CD8-positive, alpha-beta memory T cell (primary cell): ENCODE measurements at regions not wholly inside any gene's neighbourhood (a gene's known extent, or its start where the extent isn't known, plus 50 kb on each side); places are given as distances from the start of the nearest gene placed in this dataset.

Experiments used
- CTCF ChIA-PET: fragments of 350-600 bp; sonication (Branson Sonifier 250); formaldehyde crosslinking; loops from one replicate; lab custom pipeline; 2021; ENCODE audit warnings: antibody characterized with exemption; lab: Charles Lee
- POLR2A ChIA-PET: fragments of 350-600 bp; sonication (Branson Sonifier 250); formaldehyde crosslinking; loops from one replicate; lab custom pipeline; 2021; ENCODE audit warnings: antibody characterized with exemption; lab: Charles Lee
- DNase-seq, 5 donors: peaks; one replicate each; pipeline versions ENCODE4 v3.0.0 to v3.0.0-alpha.2; 2020 to 2022; ENCODE audit warnings: mixed read lengths in 1 of 5
- H3K27ac ChIP-seq: one replicate; pipeline ENCODE4 v1.7.0; 2013; ENCODE audit warnings: low read depth, mild to moderate bottlenecking, low read length, moderate library complexity
- H3K27me3 ChIP-seq: 2 replicates; pipeline ENCODE4 v1.7.0; 2013; ENCODE audit warnings: low read length, mild to moderate bottlenecking; ENCODE audit not compliant: insufficient read depth, poor library complexity, severe bottlenecking
- H3K36me3 ChIP-seq: 2 replicates; pipeline ENCODE4 v1.7.0; 2013; ENCODE audit warnings: mild to moderate bottlenecking, low read length, moderate library complexity; ENCODE audit not compliant: insufficient read depth
- H3K4me1 ChIP-seq: 2 replicates; pipeline ENCODE4 v1.7.0; 2013; ENCODE audit warnings: mild to moderate bottlenecking, low read length, moderate library complexity; ENCODE audit not compliant: insufficient read depth
- H3K4me3 ChIP-seq: 2 replicates; pipeline ENCODE4 v1.7.0; 2013; ENCODE audit warnings: mild to moderate bottlenecking, low read length
- H3K9me3 ChIP-seq: 2 replicates; pipeline ENCODE4 v1.7.0; 2013; ENCODE audit warnings: mild to moderate bottlenecking, low read length
- H3K27ac Mint-ChIP-seq, 8 donors: one replicate each; pipeline ENCODE4 v1.8.0; 2020 to 2021; ENCODE audit warnings: mixed read lengths in 8 of 8, mild to moderate bottlenecking in 6 of 8, inconsistent platforms in 3 of 8, moderate library complexity in 3 of 8
- H3K27me3 Mint-ChIP-seq, 2 donors: one replicate each; pipeline ENCODE4 v1.8.0; 2020 to 2021; ENCODE audit warnings: mixed read lengths in 2 of 2, mild to moderate bottlenecking in 1 of 2, moderate library complexity in 1 of 2
- H3K36me3 Mint-ChIP-seq, 3 donors: one replicate each; pipeline ENCODE4 v1.8.0; 2020 to 2021; ENCODE audit warnings: mixed read lengths in 3 of 3, inconsistent platforms in 1 of 3, mild to moderate bottlenecking in 1 of 3
- H3K4me1 Mint-ChIP-seq, 3 donors: one replicate each; pipeline ENCODE4 v1.8.0; 2020 to 2021; ENCODE audit warnings: mixed read lengths in 3 of 3, inconsistent platforms in 1 of 3, mild to moderate bottlenecking in 1 of 3
- H3K4me3 Mint-ChIP-seq, 7 donors: one replicate each; pipeline ENCODE4 v1.8.0; 2020 to 2021; ENCODE audit warnings: mixed read lengths in 7 of 7, mild to moderate bottlenecking in 6 of 7, moderate library complexity in 4 of 7, inconsistent platforms in 2 of 7
- H3K9me3 Mint-ChIP-seq, 5 donors: one replicate each; pipeline ENCODE4 v1.8.0; 2020 to 2022; ENCODE audit warnings: mixed read lengths in 5 of 5, mild to moderate bottlenecking in 3 of 5, moderate library complexity in 2 of 5, inconsistent platforms in 1 of 5

DNA sequence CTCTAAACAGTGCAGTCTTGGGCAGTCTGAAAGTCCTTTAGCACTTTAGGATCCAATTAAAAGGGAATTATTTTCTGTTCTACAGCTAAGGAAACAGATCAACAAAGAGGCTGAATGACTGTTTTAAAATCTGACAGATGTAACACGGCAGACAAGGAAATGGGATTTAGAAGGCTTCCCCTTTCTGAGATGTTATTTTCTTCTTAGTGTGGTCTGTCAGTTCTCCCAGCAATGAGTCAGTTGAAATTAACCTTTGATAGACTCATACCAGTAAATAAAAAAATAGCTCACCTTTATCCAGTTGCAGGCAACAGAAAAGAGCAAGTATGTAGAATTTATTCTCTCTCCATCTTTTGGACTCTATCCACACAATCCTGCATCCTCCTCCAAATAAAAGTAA lies 98.1 kb downstream of the NEDD1 start:
- DNase-seq: no peak
- CTCF ChIA-PET: no interaction called here

DNA sequence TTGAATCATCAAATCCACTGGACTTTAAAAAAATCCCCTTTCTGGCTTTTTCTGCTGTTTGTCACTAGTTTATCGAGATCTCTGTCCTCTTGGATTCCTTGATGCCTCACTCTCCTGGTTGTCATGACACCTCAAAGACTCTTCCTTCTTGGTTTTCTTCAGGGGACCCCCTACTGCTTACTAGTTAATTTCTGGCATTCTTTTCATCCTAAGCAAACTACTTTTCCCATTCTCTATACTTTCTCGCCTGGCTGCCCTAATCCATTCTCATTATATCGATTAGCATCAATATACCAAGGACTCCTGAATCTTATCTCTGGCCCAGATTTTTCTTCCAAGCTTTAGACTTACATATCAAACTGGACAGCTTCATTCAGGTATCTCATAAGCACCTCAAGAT lies 98.6 kb downstream of the NEDD1 start:
- H3K9me3 Mint-ChIP-seq: no peaks in the 10 kb centered on the region

More for the DNA sequence above, 98.1 kb downstream of the NEDD1 start:
- Mint-ChIP-seq H3K9me3 (no peaks in the 10 kb centered on the region), H3K27ac (no peak overlapping the region), H3K27me3 (peaks cover 5 to 36% of the 10 kb centered on the region in 2 donors), H3K4me1 (no peaks in the 10 kb centered on the region), H3K36me3 (no peaks in the 10 kb centered on the region), H3K4me3 (no peak overlapping the region)
- Histone ChIP-seq H3K9me3 (no peaks in the 10 kb centered on the region), H3K36me3 (no peaks in the 10 kb centered on the region), H3K27me3 (no peaks in the 10 kb centered on the region), H3K4me3 (no peak overlapping the region), H3K4me1 (no peaks in the 10 kb centered on the region), H3K27ac (no peak overlapping the region)
- POLR2A ChIA-PET: no interaction called here

DNA sequence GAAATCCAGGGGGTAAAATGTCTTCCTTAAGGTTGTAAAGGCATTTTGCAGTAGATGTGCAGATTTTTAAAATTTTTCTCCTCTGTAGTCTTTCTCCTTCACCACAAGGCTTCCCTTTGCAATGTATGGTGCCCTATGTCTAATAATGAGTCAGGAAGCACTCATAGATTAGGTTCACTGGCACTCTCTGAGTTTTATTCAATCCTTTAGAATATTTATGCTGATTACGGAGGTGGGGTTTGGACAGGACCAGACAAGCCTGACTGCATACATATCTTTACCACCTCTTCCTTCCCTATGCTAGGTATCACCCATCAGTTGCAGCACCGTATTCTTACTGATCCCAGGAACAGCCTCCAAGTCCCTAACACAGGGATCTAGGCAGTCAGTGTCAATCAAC lies 99.5 kb downstream of the NEDD1 start:
- Mint-ChIP-seq H3K4me3 (no peak overlapping the region), H3K4me1 (no peaks in the 10 kb centered on the region), H3K36me3 (no peaks in the 10 kb centered on the region), H3K9me3 (no peaks in the 10 kb centered on the region), H3K27me3 (peaks cover 5 to 30% of the 10 kb centered on the region in 2 donors), H3K27ac (no peak overlapping the region)
- H3K27ac ChIP-seq: no peak overlapping the region
- H3K36me3 ChIP-seq: no peaks in the 10 kb centered on the region
- CTCF ChIA-PET: no interaction called here
- H3K4me3 ChIP-seq: no peak overlapping the region
- no peaks in the 10 kb centered on the region for H3K4me1 ChIP-seq
- no peaks in the 10 kb centered on the region for H3K9me3 ChIP-seq
- DNase-seq: no peak
- POLR2A ChIA-PET: no interaction called here
- H3K27me3 ChIP-seq: no peaks in the 10 kb centered on the region

More for the DNA sequence above, 98.6 kb downstream of the NEDD1 start:
- ChIA-PET POLR2A (no interaction called here), CTCF (no interaction called here)
- Histone ChIP-seq H3K4me3 (no peak overlapping the region), H3K4me1 (no peaks in the 10 kb centered on the region), H3K27me3 (no peaks in the 10 kb centered on the region), H3K36me3 (no peaks in the 10 kb centered on the region), H3K9me3 (no peaks in the 10 kb centered on the region), H3K27ac (no peak overlapping the region)
- no peak overlapping the region for H3K4me3 Mint-ChIP-seq
- no peaks in the 10 kb centered on the region for H3K4me1 Mint-ChIP-seq
- DNase-seq: no peak
- H3K27me3 Mint-ChIP-seq: peaks cover 5 to 36% of the 10 kb centered on the region in 2 donors
- no peak overlapping the region for H3K27ac Mint-ChIP-seq
- no peaks in the 10 kb centered on the region for H3K36me3 Mint-ChIP-seq

DNA sequence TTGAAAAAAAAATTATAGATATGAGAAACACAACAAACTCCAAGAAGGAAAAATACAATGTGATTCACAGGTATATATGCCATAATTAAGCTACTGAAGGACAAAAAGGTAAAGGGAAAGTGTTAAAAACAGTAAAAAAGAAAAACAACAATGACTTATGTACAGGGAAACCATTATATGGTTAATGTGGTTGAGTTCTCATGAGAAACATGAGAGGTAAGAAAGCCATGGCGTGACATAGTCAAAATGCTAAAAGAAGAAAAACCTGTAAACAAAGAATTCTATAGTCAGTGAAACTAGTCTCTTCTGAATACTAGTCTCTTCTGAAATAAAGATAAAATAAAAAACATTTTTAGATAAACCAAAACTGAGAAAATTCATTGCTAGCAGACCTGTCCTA lies 109.1 kb downstream of the NEDD1 start:
- H3K4me3 Mint-ChIP-seq: no peak overlapping the region
- H3K27ac ChIP-seq: no peak overlapping the region
- H3K27me3 Mint-ChIP-seq: peaks cover 7 to 23% of the 10 kb centered on the region in 2 donors
- DNase-seq: no peak
- no peaks in the 10 kb centered on the region for H3K36me3 ChIP-seq
- POLR2A ChIA-PET: no interaction called here
- CTCF ChIA-PET: no interaction called here
- H3K27ac Mint-ChIP-seq: no peak overlapping the region
- H3K4me1 Mint-ChIP-seq: no peaks in the 10 kb centered on the region
- no peaks in the 10 kb centered on the region for H3K4me1 ChIP-seq
- H3K36me3 Mint-ChIP-seq: no peaks in the 10 kb centered on the region
- H3K9me3 ChIP-seq: no peaks in the 10 kb centered on the region
- no peak overlapping the region for H3K4me3 ChIP-seq
- peaks cover 2 to 11% (median 7%) of the 10 kb centered on the region in 5 donors for H3K9me3 Mint-ChIP-seq
- no peaks in the 10 kb centered on the region for H3K27me3 ChIP-seq

DNA sequence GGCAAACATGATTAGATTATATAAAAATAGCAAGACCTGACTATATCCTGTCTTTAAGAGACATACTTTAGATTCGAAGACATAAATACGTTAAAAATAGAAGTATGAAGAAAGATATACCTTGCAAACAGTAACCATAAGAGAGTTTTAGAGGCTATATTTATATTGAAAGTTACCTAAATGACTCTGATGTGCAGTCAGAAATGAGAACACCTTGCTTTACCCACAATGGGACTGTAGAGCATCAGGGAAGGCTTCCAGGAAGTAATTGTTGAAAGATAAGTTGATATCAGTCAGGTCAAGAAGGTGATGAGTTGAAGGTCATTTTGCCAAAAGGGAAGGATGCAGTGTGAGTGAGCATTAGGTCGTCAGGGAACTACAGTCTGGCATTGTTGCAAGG lies 110.2 kb downstream of the NEDD1 start:
- Mint-ChIP-seq H3K4me1 (no peaks in the 10 kb centered on the region), H3K9me3 (peaks cover 2 to 11% (median 7%) of the 10 kb centered on the region in 5 donors), H3K27me3 (peaks cover 7 to 20% of the 10 kb centered on the region in 2 donors), H3K27ac (no peak overlapping the region), H3K4me3 (no peak overlapping the region), H3K36me3 (no peaks in the 10 kb centered on the region)
- Histone ChIP-seq H3K9me3 (no peaks in the 10 kb centered on the region), H3K4me3 (no peak overlapping the region), H3K36me3 (no peaks in the 10 kb centered on the region), H3K27me3 (no peaks in the 10 kb centered on the region), H3K27ac (no peak overlapping the region), H3K4me1 (no peaks in the 10 kb centered on the region)
- no peak for DNase-seq
- CTCF ChIA-PET: no interaction called here
- POLR2A ChIA-PET: no interaction called here

DNA sequence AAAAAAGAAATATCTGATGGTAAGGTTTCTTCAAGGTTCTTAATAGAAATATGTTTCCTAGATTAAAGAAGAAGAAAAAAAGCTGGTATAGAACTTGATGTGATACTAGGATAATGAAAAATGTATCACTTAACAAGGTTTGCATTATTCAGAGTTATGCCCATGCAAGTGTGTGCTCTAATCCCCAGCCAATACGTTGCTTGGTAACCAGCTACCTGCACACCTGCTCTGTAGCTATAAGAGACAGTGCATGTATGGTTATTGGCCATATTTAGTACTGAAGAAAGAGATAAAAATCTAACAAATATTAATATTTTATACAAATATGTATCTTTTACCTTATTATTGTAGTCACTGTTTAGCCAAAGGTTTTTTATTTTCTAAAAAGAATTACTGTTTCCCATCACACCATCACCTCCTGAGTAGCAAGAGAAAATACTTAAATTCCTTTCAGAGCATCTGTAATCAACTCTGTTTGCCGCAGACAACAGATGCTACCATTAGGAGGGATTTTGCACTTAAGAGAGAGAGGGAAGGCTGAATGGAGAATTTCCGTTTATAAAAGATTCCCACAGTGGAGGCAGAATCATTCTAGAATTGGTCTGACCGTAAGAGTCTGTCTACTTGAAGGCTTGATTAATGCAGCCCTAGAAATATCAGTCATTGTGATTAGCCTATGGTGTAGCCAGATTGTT lies 115.6 kb downstream of the NEDD1 start:
- Mint-ChIP-seq H3K27me3 (peaks cover 1 to 3% of the 10 kb centered on the region in 2 donors), H3K27ac (no peak overlapping the region), H3K36me3 (no peaks in the 10 kb centered on the region), H3K4me1 (no peaks in the 10 kb centered on the region), H3K4me3 (no peak overlapping the region), H3K9me3 (no peaks in the 10 kb centered on the region)
- no peaks in the 10 kb centered on the region for H3K9me3 ChIP-seq
- no peak overlapping the region for H3K27ac ChIP-seq
- CTCF ChIA-PET: no interaction called here
- POLR2A ChIA-PET: no interaction called here
- H3K4me1 ChIP-seq: no peaks in the 10 kb centered on the region
- no peak overlapping the region for H3K4me3 ChIP-seq
- H3K36me3 ChIP-seq: no peaks in the 10 kb centered on the region
- no peaks in the 10 kb centered on the region for H3K27me3 ChIP-seq
- DNase-seq: no peak

DNA sequence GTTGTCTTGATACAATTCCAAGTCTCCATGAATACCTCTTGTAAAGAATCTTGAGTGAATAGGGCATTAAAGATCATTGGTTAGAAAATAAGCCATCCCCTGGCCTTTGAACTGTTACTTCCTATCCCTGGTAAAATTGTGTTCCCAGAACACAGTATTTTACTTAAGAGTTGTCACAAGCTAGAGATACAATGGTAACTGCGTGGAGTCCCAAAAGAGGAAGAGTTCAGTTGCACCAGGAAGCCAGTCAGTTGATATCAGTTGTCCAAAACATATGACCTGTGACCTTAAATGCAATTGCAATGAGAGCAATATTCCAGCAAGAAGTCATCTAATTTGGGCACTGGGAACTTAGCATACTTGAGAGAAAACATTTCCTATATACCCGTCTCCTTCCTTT lies 117.3 kb downstream of the NEDD1 start:
- CTCF ChIA-PET: no interaction called here
- no peaks in the 10 kb centered on the region for H3K36me3 ChIP-seq
- no peaks in the 10 kb centered on the region for H3K4me1 ChIP-seq
- no peaks in the 10 kb centered on the region for H3K4me1 Mint-ChIP-seq
- H3K9me3 ChIP-seq: no peaks in the 10 kb centered on the region
- no peaks in the 10 kb centered on the region for H3K9me3 Mint-ChIP-seq
- H3K36me3 Mint-ChIP-seq: no peaks in the 10 kb centered on the region
- no peak overlapping the region for H3K27ac ChIP-seq
- no peak for DNase-seq
- H3K27ac Mint-ChIP-seq: no peak overlapping the region
- H3K27me3 ChIP-seq: no peaks in the 10 kb centered on the region
- H3K4me3 ChIP-seq: no peak overlapping the region
- peaks cover 1 to 3% of the 10 kb centered on the region in 2 donors for H3K27me3 Mint-ChIP-seq
- POLR2A ChIA-PET: no interaction called here
- H3K4me3 Mint-ChIP-seq: no peak overlapping the region

DNA sequence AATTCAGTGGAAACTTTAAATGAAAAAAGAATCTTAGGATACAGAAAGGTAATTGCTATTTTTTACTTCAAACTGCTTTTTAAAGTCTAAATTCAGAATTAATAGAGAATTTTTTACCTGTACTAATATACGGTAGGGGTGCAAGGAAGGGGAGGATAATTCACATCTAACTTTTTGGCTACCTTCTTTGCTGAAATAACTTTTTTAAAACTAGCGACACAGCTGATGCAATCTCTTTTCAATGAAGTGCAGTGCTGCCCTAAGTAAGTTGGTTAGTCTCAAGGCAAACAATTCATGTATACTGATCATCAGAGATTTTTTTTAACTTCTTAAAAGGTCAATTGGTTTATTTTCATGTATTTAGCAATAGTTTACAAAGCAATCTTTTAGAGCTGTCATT lies 119.8 kb downstream of the NEDD1 start:
- Mint-ChIP-seq H3K9me3 (no peaks in the 10 kb centered on the region), H3K4me1 (no peaks in the 10 kb centered on the region), H3K4me3 (no peak overlapping the region), H3K27ac (no peak overlapping the region), H3K36me3 (no peaks in the 10 kb centered on the region), H3K27me3 (peaks cover 1 to 4% of the 10 kb centered on the region in 2 donors)
- Histone ChIP-seq H3K27ac (no peak overlapping the region), H3K4me1 (no peaks in the 10 kb centered on the region), H3K9me3 (no peaks in the 10 kb centered on the region), H3K4me3 (no peak overlapping the region), H3K27me3 (no peaks in the 10 kb centered on the region), H3K36me3 (no peaks in the 10 kb centered on the region)
- DNase-seq: no peak
- ChIA-PET CTCF (interaction anchor here (0.9 kb wide), 1 partner anchor 41 kb away, joined by 3 read pairs; no protein-coding TSS in a partner anchor), POLR2A (no interaction called here)
